22Rv1 (cell line): ENCODE measurements at regions not wholly inside any gene's neighbourhood (a gene's known extent, or its start where the extent isn't known, plus 50 kb on each side); places are given as distances from the start of the nearest gene placed in this dataset.

ENCODE experiments used
- CTCF ChIP-seq: fragments of 450-650 bp; IDR thresholded peaks from 2 replicates; pipeline ENCODE4 v1.5.1; 2017; ENCODE audit warnings: mild to moderate bottlenecking
- ZFX ChIP-seq: fragments of 450-650 bp; IDR thresholded peaks from 2 replicates; pipeline ENCODE4 v1.6.1; 2017; ENCODE audit warnings: antibody characterized with exemption, borderline replicate concordance

DNA sequence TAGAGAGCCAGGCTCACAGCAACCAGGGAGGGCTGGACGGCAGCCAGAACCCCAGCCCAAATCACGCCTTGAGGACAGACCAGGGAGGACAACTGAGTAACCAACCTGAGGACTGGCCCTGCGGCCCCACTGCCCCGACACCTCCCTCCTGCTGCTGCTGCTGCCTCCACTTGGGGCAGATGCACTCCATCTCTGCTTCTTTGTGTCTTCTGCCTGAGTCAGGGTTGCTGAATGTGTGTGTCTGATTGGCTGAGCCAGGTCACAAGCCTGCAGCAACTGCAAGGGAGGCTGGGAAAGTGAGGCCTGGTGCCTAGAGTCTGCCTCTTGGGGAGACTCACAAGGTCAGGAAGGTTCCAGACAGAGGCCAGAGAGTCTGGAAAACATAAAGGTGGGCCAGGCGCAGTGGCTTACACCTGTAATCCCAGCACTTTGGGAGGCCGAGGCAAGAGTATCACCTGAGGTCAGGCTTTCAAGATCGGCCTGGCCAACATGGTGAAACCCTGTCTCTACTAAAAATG lies 83.4 kb downstream of the ZFP36L2 start:
- TF ChIP-seq CTCF (no peak), ZFX (no peak)
